ENCODE measurements at regions not wholly inside any gene's neighbourhood (a gene's known extent, or its start where the extent isn't known, plus 50 kb on each side); places are given as distances from the start of the nearest gene placed in this dataset.

DNA sequence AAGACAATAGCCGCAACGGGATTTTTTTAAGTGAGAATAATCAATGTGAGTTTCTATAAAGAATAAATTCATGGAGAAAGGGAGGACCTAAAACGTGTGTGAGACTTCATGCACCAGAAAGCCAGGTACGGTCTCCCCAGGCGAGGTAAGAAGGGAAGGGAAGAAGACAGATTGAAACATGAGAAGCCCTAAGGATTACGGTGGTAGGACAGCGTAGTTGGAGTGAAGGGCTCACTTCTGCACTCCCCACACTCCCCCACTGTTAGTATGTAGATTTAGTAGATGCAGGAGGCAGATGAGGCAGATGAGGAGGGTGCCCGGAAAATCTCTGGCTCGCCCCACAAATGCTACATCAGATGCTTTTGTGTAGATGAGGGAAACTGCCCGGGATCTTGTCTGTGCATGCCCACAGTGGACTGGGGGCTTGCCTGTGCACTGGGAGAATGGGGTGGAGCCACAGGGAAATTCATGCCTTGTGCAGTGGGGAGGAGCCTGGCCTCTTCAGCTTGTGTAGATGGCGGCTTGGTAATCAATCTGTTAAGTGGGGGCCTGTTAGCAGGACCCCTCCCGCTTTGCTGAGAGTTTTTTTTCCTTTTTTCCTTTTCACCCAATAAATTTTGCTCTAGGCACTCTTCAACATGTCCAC lies 1544.5 kb upstream of the TENM3 start:
- H2AFZ ChIP-seq (ENCODE audit: low read depth, low read length): no peak overlapping the region
- no peak for DNase-seq
- no peak overlapping the region for H3K9ac ChIP-seq (ENCODE audit: low read depth, low read length)

DNA sequence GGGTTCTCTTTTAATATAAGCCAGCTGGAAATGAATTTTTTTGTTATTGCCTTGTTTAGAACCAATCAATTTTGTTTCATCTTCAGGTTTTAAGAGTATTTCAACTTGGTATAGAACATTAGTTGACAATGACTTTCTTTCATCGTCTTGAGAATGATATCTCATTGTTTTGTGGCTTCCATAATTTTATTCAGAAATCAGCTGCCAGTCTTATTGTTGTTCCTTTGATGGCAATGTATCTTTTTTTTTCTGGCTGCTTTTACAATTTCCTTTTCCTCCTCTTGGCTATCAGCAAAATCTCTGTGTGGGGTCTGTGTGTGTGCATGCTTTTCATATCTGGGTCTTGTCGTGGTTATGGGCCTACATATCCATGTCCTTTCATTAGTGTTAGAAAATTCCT lies 1536.4 kb upstream of the TENM3 start:
- H3K27me3 ChIP-seq (ENCODE audit: insufficient read depth, low read length, poor library complexity): no peaks in the 10 kb centered on the region
- ATAC-seq (ENCODE audit: insufficient read depth, low read depth) (no peak), DNase-seq (no peak)
- no peak overlapping the region for H3K4me3 ChIP-seq (ENCODE audit: low read depth in 1 of 2, low read length in 2 of 2)
- no peaks in the 10 kb centered on the region for H3K4me1 ChIP-seq (ENCODE audit: insufficient read depth, low read length)
- no peaks in the 10 kb centered on the region for H3K9me3 ChIP-seq (ENCODE audit: insufficient read depth, low read length, severe bottlenecking)
- no peaks in the 10 kb centered on the region for H4K20me1 ChIP-seq (ENCODE audit: insufficient read depth, low read length)
- H3K27ac ChIP-seq (ENCODE audit: low read length): no peak overlapping the region
- no peaks in the 10 kb centered on the region for H3K36me3 ChIP-seq (ENCODE audit: insufficient read depth, low read length)
- no peak overlapping the region for H3K4me2 ChIP-seq (ENCODE audit: insufficient read depth, low read length)
- H3K9ac ChIP-seq (ENCODE audit: low read depth, low read length): no peak overlapping the region
- TF ChIP-seq, protein P1, sequence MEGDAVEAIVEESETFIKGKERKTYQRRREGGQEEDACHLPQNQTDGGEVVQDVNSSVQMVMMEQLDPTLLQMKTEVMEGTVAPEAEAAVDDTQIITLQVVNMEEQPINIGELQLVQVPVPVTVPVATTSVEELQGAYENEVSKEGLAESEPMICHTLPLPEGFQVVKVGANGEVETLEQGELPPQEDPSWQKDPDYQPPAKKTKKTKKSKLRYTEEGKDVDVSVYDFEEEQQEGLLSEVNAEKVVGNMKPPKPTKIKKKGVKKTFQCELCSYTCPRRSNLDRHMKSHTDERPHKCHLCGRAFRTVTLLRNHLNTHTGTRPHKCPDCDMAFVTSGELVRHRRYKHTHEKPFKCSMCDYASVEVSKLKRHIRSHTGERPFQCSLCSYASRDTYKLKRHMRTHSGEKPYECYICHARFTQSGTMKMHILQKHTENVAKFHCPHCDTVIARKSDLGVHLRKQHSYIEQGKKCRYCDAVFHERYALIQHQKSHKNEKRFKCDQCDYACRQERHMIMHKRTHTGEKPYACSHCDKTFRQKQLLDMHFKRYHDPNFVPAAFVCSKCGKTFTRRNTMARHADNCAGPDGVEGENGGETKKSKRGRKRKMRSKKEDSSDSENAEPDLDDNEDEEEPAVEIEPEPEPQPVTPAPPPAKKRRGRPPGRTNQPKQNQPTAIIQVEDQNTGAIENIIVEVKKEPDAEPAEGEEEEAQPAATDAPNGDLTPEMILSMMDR (IDR thresholded peaks at IDR 0.05; ENCODE audit: borderline replicate concordance, extremely low read depth, low read length, poor library complexity, severe bottlenecking): no peak
- no peak for TF ChIP-seq EZH2 (IDR thresholded peaks at IDR 0.05; ENCODE audit: borderline replicate concordance, low read depth, low read length, severe bottlenecking)
- no peaks in the 10 kb centered on the region for H3K79me2 ChIP-seq (ENCODE audit: insufficient read depth, low read length)
- H2AFZ ChIP-seq (ENCODE audit: low read depth, low read length): no peak overlapping the region

More for the DNA sequence above, 1544.5 kb upstream of the TENM3 start:
- H3K4me3 ChIP-seq (ENCODE audit: low read depth in 1 of 2, low read length in 2 of 2): no peak overlapping the region
- H3K79me2 ChIP-seq (ENCODE audit: insufficient read depth, low read length): no peaks in the 10 kb centered on the region
- no peaks in the 10 kb centered on the region for H3K27me3 ChIP-seq (ENCODE audit: insufficient read depth, low read length, poor library complexity)
- no peaks in the 10 kb centered on the region for H3K9me3 ChIP-seq (ENCODE audit: insufficient read depth, low read length, severe bottlenecking)
- no peaks in the 10 kb centered on the region for H3K4me1 ChIP-seq (ENCODE audit: insufficient read depth, low read length)
- no peak overlapping the region for H3K4me2 ChIP-seq (ENCODE audit: insufficient read depth, low read length)
- TF ChIP-seq EZH2 (IDR thresholded peaks at IDR 0.05; ENCODE audit: borderline replicate concordance, low read depth, low read length, severe bottlenecking): no peak
- TF ChIP-seq, protein P1 (IDR thresholded peaks at IDR 0.05; ENCODE audit: borderline replicate concordance, extremely low read depth, low read length, poor library complexity, severe bottlenecking): no peak
- no peak for ATAC-seq (ENCODE audit: insufficient read depth, low read depth)
- no peaks in the 10 kb centered on the region for H3K36me3 ChIP-seq (ENCODE audit: insufficient read depth, low read length)
- no peaks in the 10 kb centered on the region for H4K20me1 ChIP-seq (ENCODE audit: insufficient read depth, low read length)
- no peak overlapping the region for H3K27ac ChIP-seq (ENCODE audit: low read length)

DNA sequence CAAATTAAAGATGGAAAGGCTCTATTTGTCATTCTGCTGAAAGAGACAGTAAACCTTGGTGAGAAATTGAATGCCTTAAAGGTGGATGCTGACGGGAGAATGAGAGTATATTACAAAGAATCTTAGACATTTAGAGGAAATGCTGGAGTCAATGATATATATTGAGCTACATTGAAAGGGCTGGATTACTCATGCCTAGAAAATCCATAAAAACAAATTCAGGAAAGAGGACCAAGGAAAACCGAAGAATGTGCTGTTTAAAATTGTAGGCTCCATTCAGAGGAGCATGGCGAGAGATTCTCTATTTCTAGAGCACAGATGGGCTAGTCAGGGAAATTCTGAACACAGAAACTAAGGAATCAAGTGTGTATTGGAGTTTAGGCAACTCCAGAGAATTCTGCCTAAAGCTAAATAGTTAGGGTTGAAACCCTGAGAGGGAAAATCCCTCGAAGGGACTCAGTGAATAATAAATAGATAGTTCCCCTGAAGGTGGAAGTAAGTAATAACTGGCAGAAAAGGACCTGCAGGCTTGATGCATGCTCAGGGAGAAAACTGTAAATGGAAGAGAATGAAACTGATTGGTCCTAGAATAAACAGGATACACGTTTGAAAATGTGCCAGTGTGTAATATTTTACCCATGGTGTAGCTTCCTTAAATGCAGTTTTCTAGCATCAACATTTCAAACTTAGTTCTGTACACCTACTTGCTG lies 1532.4 kb upstream of the TENM3 start:
- H3K27ac ChIP-seq (ENCODE audit: low read length): no peak overlapping the region
- no peak overlapping the region for H3K4me3 ChIP-seq (ENCODE audit: low read depth in 1 of 2, low read length in 2 of 2)
- H3K9me3 ChIP-seq (ENCODE audit: insufficient read depth, low read length, severe bottlenecking): no peaks in the 10 kb centered on the region
- no peak for DNase-seq
- no peaks in the 10 kb centered on the region for H4K20me1 ChIP-seq (ENCODE audit: insufficient read depth, low read length)
- H3K36me3 ChIP-seq (ENCODE audit: insufficient read depth, low read length): no peaks in the 10 kb centered on the region
- no peaks in the 10 kb centered on the region for H3K79me2 ChIP-seq (ENCODE audit: insufficient read depth, low read length)
- H3K9ac ChIP-seq (ENCODE audit: low read depth, low read length): no peak overlapping the region
- no peak overlapping the region for H2AFZ ChIP-seq (ENCODE audit: low read depth, low read length)
- H3K4me2 ChIP-seq (ENCODE audit: insufficient read depth, low read length): no peak overlapping the region
- no peak for ATAC-seq (ENCODE audit: insufficient read depth, low read depth)
- TF ChIP-seq, protein P1 (IDR thresholded peaks at IDR 0.05; ENCODE audit: borderline replicate concordance, extremely low read depth, low read length, poor library complexity, severe bottlenecking): no peak
- TF ChIP-seq EZH2 (IDR thresholded peaks at IDR 0.05; ENCODE audit: borderline replicate concordance, low read depth, low read length, severe bottlenecking): no peak
- H3K4me1 ChIP-seq (ENCODE audit: insufficient read depth, low read length): no peaks in the 10 kb centered on the region
- H3K27me3 ChIP-seq (ENCODE audit: insufficient read depth, low read length, poor library complexity): no peaks in the 10 kb centered on the region
